ENCODE measurements at regions not wholly inside any gene's neighbourhood (a gene's known extent, or its start where the extent isn't known, plus 50 kb on each side); places are given as distances from the start of the nearest gene placed in this dataset.

DNA sequence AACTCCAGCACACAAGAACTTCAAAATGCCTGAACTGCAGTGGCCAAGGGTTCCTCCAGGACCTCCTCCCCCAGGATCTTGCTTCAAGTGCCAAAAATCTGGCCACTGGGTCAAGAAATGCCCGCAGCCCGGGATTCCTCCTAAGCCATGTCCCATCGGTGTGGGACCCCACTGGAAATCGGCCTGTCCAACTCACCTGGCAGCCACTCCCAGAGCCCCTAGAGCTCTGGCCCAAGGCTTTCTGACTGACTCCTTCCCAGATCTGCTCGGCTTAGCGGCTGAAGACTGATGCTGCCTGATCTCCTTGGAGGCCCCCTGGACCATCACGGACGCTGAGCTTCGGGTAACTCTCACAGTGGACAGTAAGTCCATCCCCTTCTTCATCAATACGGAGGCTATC is 306.4 kb downstream of the RBM43 start:
- no peaks in the 10 kb centered on the region for H3K9me3 ChIP-seq
- no peaks in the 10 kb centered on the region for H3K27me3 ChIP-seq
- intact Hi-C loops (cut with DNase I; ENCODE audit: low total_unique reads) = no loop called here
- no peak overlapping the region for H3K27ac ChIP-seq
- no peak overlapping the region for H3K4me3 ChIP-seq
- no peaks in the 10 kb centered on the region for H3K36me3 ChIP-seq (ENCODE audit: low read depth, missing control alignments)
- no peak for TF ChIP-seq POLR2A (IDR thresholded peaks at IDR 0.05)
- TF ChIP-seq, protein P1, sequence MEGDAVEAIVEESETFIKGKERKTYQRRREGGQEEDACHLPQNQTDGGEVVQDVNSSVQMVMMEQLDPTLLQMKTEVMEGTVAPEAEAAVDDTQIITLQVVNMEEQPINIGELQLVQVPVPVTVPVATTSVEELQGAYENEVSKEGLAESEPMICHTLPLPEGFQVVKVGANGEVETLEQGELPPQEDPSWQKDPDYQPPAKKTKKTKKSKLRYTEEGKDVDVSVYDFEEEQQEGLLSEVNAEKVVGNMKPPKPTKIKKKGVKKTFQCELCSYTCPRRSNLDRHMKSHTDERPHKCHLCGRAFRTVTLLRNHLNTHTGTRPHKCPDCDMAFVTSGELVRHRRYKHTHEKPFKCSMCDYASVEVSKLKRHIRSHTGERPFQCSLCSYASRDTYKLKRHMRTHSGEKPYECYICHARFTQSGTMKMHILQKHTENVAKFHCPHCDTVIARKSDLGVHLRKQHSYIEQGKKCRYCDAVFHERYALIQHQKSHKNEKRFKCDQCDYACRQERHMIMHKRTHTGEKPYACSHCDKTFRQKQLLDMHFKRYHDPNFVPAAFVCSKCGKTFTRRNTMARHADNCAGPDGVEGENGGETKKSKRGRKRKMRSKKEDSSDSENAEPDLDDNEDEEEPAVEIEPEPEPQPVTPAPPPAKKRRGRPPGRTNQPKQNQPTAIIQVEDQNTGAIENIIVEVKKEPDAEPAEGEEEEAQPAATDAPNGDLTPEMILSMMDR (IDR thresholded peaks at IDR 0.05) = no peak
- WGBS, 2 donors = 91 to 92% methylated on average over 10 of the region's 10 CpGs
- no peaks in the 10 kb centered on the region for H3K4me1 ChIP-seq
- DNase-seq = no peak

DNA sequence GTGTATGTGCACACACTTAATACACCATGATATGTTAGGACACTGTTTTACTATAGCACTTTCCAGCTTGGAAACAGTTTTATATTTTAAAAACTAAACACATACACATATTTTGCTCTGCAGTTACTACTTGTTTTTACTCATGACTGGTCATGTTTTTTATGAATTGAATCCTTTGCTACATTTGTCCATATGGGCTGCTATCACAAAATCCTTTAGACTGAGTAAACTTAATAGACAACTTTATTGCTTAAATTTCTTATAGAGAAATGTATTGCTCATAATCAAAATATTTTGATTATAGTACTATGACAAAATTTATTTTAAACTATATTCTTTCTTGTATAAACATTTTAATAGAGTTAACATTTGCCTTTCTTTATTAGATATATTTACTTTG is 314.8 kb downstream of the RBM43 start:
- H3K27ac ChIP-seq = no peak overlapping the region
- no peaks in the 10 kb centered on the region for H3K4me1 ChIP-seq
- no peak overlapping the region for H3K4me3 ChIP-seq
- H3K9me3 ChIP-seq = no peaks in the 10 kb centered on the region
- TF ChIP-seq, protein P1 (IDR thresholded peaks at IDR 0.05) = no peak
- TF ChIP-seq POLR2A (IDR thresholded peaks at IDR 0.05) = no peak
- no peak for DNase-seq
- H3K27me3 ChIP-seq = no peaks in the 10 kb centered on the region
- intact Hi-C loops (cut with DNase I; ENCODE audit: low total_unique reads) = no loop called here
- H3K36me3 ChIP-seq (ENCODE audit: low read depth, missing control alignments) = no peaks in the 10 kb centered on the region

DNA sequence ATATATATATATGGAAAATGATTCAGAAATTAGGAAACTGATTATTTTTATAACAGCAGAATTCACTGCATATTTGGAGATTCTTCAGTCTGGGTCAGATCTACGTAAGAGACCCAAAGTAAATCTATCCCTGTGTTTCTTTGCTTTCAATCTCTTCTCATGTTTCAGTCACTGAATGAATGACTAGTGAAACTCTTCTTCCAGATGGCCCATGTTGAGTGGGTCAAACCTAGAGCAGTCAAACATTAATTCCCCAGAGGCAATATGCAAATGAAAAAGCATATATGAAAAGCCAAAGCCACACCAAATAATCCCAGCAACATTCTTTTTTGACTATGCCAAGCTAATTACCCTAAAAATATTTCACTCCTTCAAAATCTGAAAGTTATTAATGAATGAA is 317.3 kb downstream of the RBM43 start:
- no peak for DNase-seq
- Histone ChIP-seq H3K36me3 (ENCODE audit: low read depth, missing control alignments) (no peaks in the 10 kb centered on the region), H3K9me3 (no peaks in the 10 kb centered on the region), H3K27me3 (no peaks in the 10 kb centered on the region), H3K4me3 (no peak overlapping the region), H3K27ac (no peak overlapping the region), H3K4me1 (no peaks in the 10 kb centered on the region)
- intact Hi-C loops (cut with DNase I; ENCODE audit: low total_unique reads) = no loop called here
- TF ChIP-seq, protein P1 (IDR thresholded peaks at IDR 0.05) = no peak
- TF ChIP-seq POLR2A (IDR thresholded peaks at IDR 0.05) = no peak
- WGBS, 2 donors = 93 to 95% methylated on average over 1 of the region's 1 CpG

DNA sequence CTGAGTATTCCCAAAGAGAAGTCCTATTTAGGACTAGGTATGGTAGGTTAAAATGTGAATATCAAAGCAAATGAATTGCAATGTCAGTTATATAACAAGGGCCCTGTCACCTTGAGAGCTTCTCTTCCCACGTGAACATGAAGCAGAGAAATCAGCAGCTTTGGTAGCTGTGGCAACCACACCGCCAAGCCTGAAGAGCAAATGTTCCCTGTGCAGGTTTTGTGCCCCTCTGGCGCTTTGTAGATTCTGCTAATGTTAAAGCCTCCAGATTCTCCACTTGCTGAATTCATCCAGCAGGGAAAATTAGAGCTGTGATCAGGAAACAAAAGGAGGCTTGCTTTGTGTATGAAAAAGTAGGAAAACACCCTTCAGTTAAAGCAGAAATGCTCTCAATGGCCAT is 322.6 kb downstream of the RBM43 start:
- TF ChIP-seq POLR2A (IDR thresholded peaks at IDR 0.05) = no peak
- TF ChIP-seq, protein P1 (IDR thresholded peaks at IDR 0.05) = no peak
- Histone ChIP-seq H3K36me3 (ENCODE audit: low read depth, missing control alignments) (no peaks in the 10 kb centered on the region), H3K4me3 (no peak overlapping the region), H3K27ac (no peak overlapping the region), H3K9me3 (no peaks in the 10 kb centered on the region), H3K4me1 (no peaks in the 10 kb centered on the region), H3K27me3 (no peaks in the 10 kb centered on the region)
- no peak for DNase-seq
- intact Hi-C loops (cut with DNase I; ENCODE audit: low total_unique reads) = no loop called here
- 80 to 83% methylated on average over 3 of the region's 3 CpGs for WGBS, 2 donors

DNA sequence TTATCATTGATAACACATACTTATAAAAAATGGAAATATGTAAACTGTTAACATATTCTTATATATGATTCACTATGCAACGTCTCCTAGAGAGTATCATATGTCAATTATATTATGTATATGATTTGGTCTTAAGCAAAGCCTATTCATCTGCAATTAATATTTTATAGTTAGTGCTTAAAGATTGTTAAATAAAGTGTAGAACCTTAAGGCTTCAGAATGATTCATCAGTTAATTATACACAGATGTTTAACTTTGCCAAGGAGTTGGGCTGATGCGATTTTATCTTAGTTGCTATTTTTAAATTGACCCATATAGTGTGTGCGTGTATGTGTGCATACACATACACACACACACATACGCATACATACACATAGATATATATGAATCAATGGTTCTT is 323.1 kb downstream of the RBM43 start:
- Histone ChIP-seq H3K27ac (no peak overlapping the region), H3K4me1 (no peaks in the 10 kb centered on the region), H3K36me3 (ENCODE audit: low read depth, missing control alignments) (no peaks in the 10 kb centered on the region), H3K4me3 (no peak overlapping the region), H3K9me3 (no peaks in the 10 kb centered on the region), H3K27me3 (no peaks in the 10 kb centered on the region)
- no peak for TF ChIP-seq POLR2A (IDR thresholded peaks at IDR 0.05)
- TF ChIP-seq, protein P1 (IDR thresholded peaks at IDR 0.05) = no peak
- intact Hi-C loops (cut with DNase I; ENCODE audit: low total_unique reads) = no loop called here
- WGBS, 2 donors = 83 to 89% methylated on average over 4 of the region's 4 CpGs
- no peak for DNase-seq

Measured in testis (tissue), 2 donors.